CD4-positive, alpha-beta T cell treated with Interleukin-6 at 100 ng/mL for 8 hours (primary cell): ENCODE measurements at regions not wholly inside any gene's neighbourhood (a gene's known extent, or its start where the extent isn't known, plus 50 kb on each side); places are given as distances from the start of the nearest gene placed in this dataset.

Source experiments
- DNase-seq: peaks from one replicate; pipeline ENCODE4 v3.0.0-alpha.2; 2020; ENCODE audit warnings: mixed read lengths, low spot score

- no peak for DNase-seq
Measured at GRCh38 chr18:76771192-76771799, 51.1 kb upstream of the ZNF236 start.

- DNase-seq = no peak
Measured at GRCh38 chr18:76767954-76768353, 54.4 kb upstream of the ZNF236 start.

GRCh38 chr18:76766429-76766828 is 55.9 kb upstream of the ZNF236 start:
- DNase-seq = no peak

- no peak for DNase-seq
Measured at GRCh38 chr18:76765649-76766048, 56.7 kb upstream of the ZNF236 start.

GRCh38 chr18:76764291-76764901 is 58.0 kb upstream of the ZNF236 start:
- no peak for DNase-seq

- DNase-seq = no peak
Measured at GRCh38 chr18:76759056-76759455, 63.3 kb upstream of the ZNF236 start.

GRCh38 chr18:76757925-76758324 is 64.4 kb upstream of the ZNF236 start:
- no peak for DNase-seq

GRCh38 chr18:76757335-76757734 is 65.0 kb upstream of the ZNF236 start:
- no peak for DNase-seq

GRCh38 chr18:76756531-76757253 is 65.7 kb upstream of the ZNF236 start:
- no peak for DNase-seq

GRCh38 chr18:76754351-76754750 is 68.0 kb upstream of the ZNF236 start:
- DNase-seq = no peak

- DNase-seq = no peak
Measured at GRCh38 chr18:76752400-76752799, 70.0 kb upstream of the ZNF236 start.

GRCh38 chr18:76750917-76751890 is 71.2 kb upstream of the ZNF236 start:
- no peak for DNase-seq

- DNase-seq = no peak
Measured at GRCh38 chr18:76750269-76750668, 72.1 kb upstream of the ZNF236 start.

GRCh38 chr18:76747676-76748075 is 74.7 kb upstream of the ZNF236 start:
- DNase-seq = no peak

GRCh38 chr18:76741346-76741745 is 81.0 kb upstream of the ZNF236 start:
- no peak for DNase-seq

- DNase-seq = no peak
Measured at GRCh38 chr18:76736309-76736708, 86.0 kb upstream of the ZNF236 start.

- no peak for DNase-seq
Measured at GRCh38 chr18:76730901-76731300, 91.5 kb upstream of the ZNF236 start.

GRCh38 chr18:76727589-76727988 is 94.8 kb upstream of the ZNF236 start:
- DNase-seq = no peak

GRCh38 chr18:76725445-76725844 is 96.9 kb upstream of the ZNF236 start:
- DNase-seq = no peak

GRCh38 chr18:76722224-76723061 is 99.9 kb upstream of the ZNF236 start:
- DNase-seq = no peak
